ENCODE measurements at regions not wholly inside any gene's neighbourhood (a gene's known extent, or its start where the extent isn't known, plus 50 kb on each side); places are given as distances from the start of the nearest gene placed in this dataset.

GRCh38 chr4:11741190-11741652 is 312.5 kb upstream of the HS3ST1 start:
- TF ChIP-seq CTCF (conservative IDR thresholded peaks at IDR 0.05) (no peak), EZH2 (IDR thresholded peaks at IDR 0.05; ENCODE audit: low read depth) (no peak)

All from PC-9 (cell line).